ENCODE measurements at regions not wholly inside any gene's neighbourhood (a gene's known extent, or its start where the extent isn't known, plus 50 kb on each side); places are given as distances from the start of the nearest gene placed in this dataset.
"Not testable (repeated sequence)": the region's sequence is repeated elsewhere in the genome, so short reads cannot be mapped to it uniquely, and the experiment has no call there.

GRCh38 chr7:91496251-91496820 is 232.1 kb downstream of the FZD1 start:
- intact Hi-C loops (cut with micrococcal nuclease) = no loop called here
- peaks cover 5% of the 10 kb centered on the region for H3K9me3 Mint-ChIP-seq (ENCODE audit: insufficient read depth)
- no CpG with 5 or more reads among the region's 1 CpG for WGBS (ENCODE audit: insufficient coverage)
- no peaks in the 10 kb centered on the region for H3K27me3 Mint-ChIP-seq
- Histone ChIP-seq H3K27ac (ENCODE audit: low read length in 2 of 2) (no peak overlapping the region), H3K79me2 (ENCODE audit: control insufficient read depth, insufficient read depth, low read length) (no peaks in the 10 kb centered on the region), H3K4me2 (replicated peaks; ENCODE audit: low read depth, low read length, poor library complexity, severe bottlenecking) (no peak overlapping the region), H3K36me3 (replicated peaks in 1 of 2; ENCODE audit: control extremely low read depth in 1 of 2, control insufficient read depth in 1 of 2, extremely low read depth in 1 of 2, insufficient read depth in 2 of 2, low read length in 1 of 2) (no peaks in the 10 kb centered on the region), H3K9ac (ENCODE audit: low read length) (no peak overlapping the region), H2AFZ (ENCODE audit: insufficient read depth, low read depth, low read length, poor library complexity, severe bottlenecking) (no peak overlapping the region), H3K4me1 (ENCODE audit: control insufficient read depth in 2 of 2, insufficient read depth in 2 of 2, low read length in 2 of 2) (no peaks in the 10 kb centered on the region), H4K20me1 (ENCODE audit: control insufficient read depth, insufficient read depth, low read length, poor library complexity, severe bottlenecking) (no peaks in the 10 kb centered on the region), H3K9me3 (ENCODE audit: control extremely low read depth in 1 of 3, control insufficient read depth in 2 of 3, insufficient read depth in 1 of 3, low read length in 2 of 3) (no peaks in the 10 kb centered on the region), H3K27me3 (replicated peaks in 1 of 4; ENCODE audit: control extremely low read depth in 1 of 4, control insufficient read depth in 3 of 4, insufficient read depth in 4 of 4, low read length in 3 of 4) (no peaks in the 10 kb centered on the region), H3K4me3 (ENCODE audit: control extremely low read depth in 1 of 5, extremely low read depth in 1 of 5, insufficient read depth in 1 of 5, low read depth in 2 of 5, low read length in 4 of 5) (no peak overlapping the region)
- ChIA-PET CTCF (no interaction called here), POLR2A (no interaction called here)
- H3K4me3 Mint-ChIP-seq = no peak overlapping the region
- no peak for ATAC-seq (ENCODE audit: low read depth)
- no peak for DNase-seq
- H3K4me1 Mint-ChIP-seq = no peaks in the 10 kb centered on the region
- H3K27ac Mint-ChIP-seq = no peak overlapping the region
- no peak for TF ChIP-seq CTCF (IDR thresholded peaks at IDR 0.05)
- no peak for TF ChIP-seq EZH2 (IDR thresholded peaks at IDR 0.05; ENCODE audit: borderline replicate concordance, insufficient read depth, low read depth, low read length, poor library complexity, severe bottlenecking)

- ATAC-seq (ENCODE audit: low read depth); H3K36me3 ChIP-seq (replicated peaks in 1 of 2; ENCODE audit: control extremely low read depth in 1 of 2, control insufficient read depth in 1 of 2, extremely low read depth in 1 of 2, insufficient read depth in 2 of 2, low read length in 1 of 2); H2AFZ ChIP-seq (ENCODE audit: insufficient read depth, low read depth, low read length, poor library complexity, severe bottlenecking); H3K79me2 ChIP-seq (ENCODE audit: control insufficient read depth, insufficient read depth, low read length); POLR2A ChIA-PET; H3K9ac ChIP-seq (ENCODE audit: low read length); H3K4me1 ChIP-seq (ENCODE audit: control insufficient read depth in 2 of 2, insufficient read depth in 2 of 2, low read length in 2 of 2); H3K27me3 Mint-ChIP-seq; H3K27ac Mint-ChIP-seq; intact Hi-C loops (cut with micrococcal nuclease); CTCF ChIA-PET; H4K20me1 ChIP-seq (ENCODE audit: control insufficient read depth, insufficient read depth, low read length, poor library complexity, severe bottlenecking); H3K4me2 ChIP-seq (replicated peaks; ENCODE audit: low read depth, low read length, poor library complexity, severe bottlenecking); H3K4me3 ChIP-seq (ENCODE audit: control extremely low read depth in 1 of 5, extremely low read depth in 1 of 5, insufficient read depth in 1 of 5, low read depth in 2 of 5, low read length in 4 of 5); H3K9me3 ChIP-seq (ENCODE audit: control extremely low read depth in 1 of 3, control insufficient read depth in 2 of 3, insufficient read depth in 1 of 3, low read length in 2 of 3); H3K27me3 ChIP-seq (replicated peaks in 1 of 4; ENCODE audit: control extremely low read depth in 1 of 4, control insufficient read depth in 3 of 4, insufficient read depth in 4 of 4, low read length in 3 of 4); H3K4me3 Mint-ChIP-seq; DNase-seq; H3K4me1 Mint-ChIP-seq; H3K9me3 Mint-ChIP-seq (ENCODE audit: insufficient read depth); H3K27ac ChIP-seq (ENCODE audit: low read length in 2 of 2): not testable (repeated sequence)
- WGBS (ENCODE audit: insufficient coverage) = no CpG with 5 or more reads among the region's 1 CpG
Measured at GRCh38 chr7:91497277-91497676, 233.0 kb downstream of the FZD1 start.
